Esophagus (tissue), 2 donors: ENCODE measurements at regions not wholly inside any gene's neighbourhood (a gene's known extent, or its start where the extent isn't known, plus 50 kb on each side); places are given as distances from the start of the nearest gene placed in this dataset.

ENCODE experiments used
- H3K27ac ChIP-seq, 2 donors: one replicate each; pipeline ENCODE4 v1.5.1; 2013; ENCODE audit warnings: low read depth in 2 of 2, mild to moderate bottlenecking in 2 of 2, inconsistent platforms in 1 of 2, low read length in 1 of 2, moderate library complexity in 1 of 2
- H3K27me3 ChIP-seq, 2 donors: one replicate each; pipeline ENCODE4 v1.6.1; 2013; ENCODE audit warnings: low read length in 2 of 2, control low read depth in 1 of 2, mild to moderate bottlenecking in 1 of 2; ENCODE audit not compliant: insufficient read depth in 2 of 2, control insufficient read depth in 1 of 2
- H3K36me3 ChIP-seq, 2 donors: one replicate each; pipeline ENCODE4 v1.6.1; 2013; ENCODE audit warnings: low read length in 1 of 2; ENCODE audit not compliant: control insufficient read depth in 2 of 2, insufficient read depth in 2 of 2
- H3K4me1 ChIP-seq, 2 donors: one replicate each; pipeline ENCODE4 v1.6.1; 2013; ENCODE audit warnings: low read length in 1 of 2; ENCODE audit not compliant: control insufficient read depth in 2 of 2, insufficient read depth in 2 of 2
- H3K4me3 ChIP-seq, 2 donors: one replicate each; pipeline ENCODE4 v1.5.1; 2013; ENCODE audit warnings: low read length in 2 of 2, mild to moderate bottlenecking in 2 of 2, low read depth in 1 of 2, moderate library complexity in 1 of 2
- H3K9me3 ChIP-seq, 2 donors: one replicate each; pipeline ENCODE4 v1.6.1; 2013; ENCODE audit warnings: mild to moderate bottlenecking in 2 of 2, low read depth in 1 of 2, low read length in 1 of 2, moderate library complexity in 1 of 2; ENCODE audit not compliant: control insufficient read depth in 2 of 2, insufficient read depth in 1 of 2
- WGBS, 2 donors: extraction: QIAGEN DNeasy Blood & Tissue Kit; methylation state at CpG; one replicate each; pipeline ENCODE4 v1.1.7; 2013; 5-methylcytosine and 5-hydroxymethylcytosine counted together
- donor health status: healthy with polysubstance abuse.
- donor health status: Bipolar disorder and iron deficiency.

DNA sequence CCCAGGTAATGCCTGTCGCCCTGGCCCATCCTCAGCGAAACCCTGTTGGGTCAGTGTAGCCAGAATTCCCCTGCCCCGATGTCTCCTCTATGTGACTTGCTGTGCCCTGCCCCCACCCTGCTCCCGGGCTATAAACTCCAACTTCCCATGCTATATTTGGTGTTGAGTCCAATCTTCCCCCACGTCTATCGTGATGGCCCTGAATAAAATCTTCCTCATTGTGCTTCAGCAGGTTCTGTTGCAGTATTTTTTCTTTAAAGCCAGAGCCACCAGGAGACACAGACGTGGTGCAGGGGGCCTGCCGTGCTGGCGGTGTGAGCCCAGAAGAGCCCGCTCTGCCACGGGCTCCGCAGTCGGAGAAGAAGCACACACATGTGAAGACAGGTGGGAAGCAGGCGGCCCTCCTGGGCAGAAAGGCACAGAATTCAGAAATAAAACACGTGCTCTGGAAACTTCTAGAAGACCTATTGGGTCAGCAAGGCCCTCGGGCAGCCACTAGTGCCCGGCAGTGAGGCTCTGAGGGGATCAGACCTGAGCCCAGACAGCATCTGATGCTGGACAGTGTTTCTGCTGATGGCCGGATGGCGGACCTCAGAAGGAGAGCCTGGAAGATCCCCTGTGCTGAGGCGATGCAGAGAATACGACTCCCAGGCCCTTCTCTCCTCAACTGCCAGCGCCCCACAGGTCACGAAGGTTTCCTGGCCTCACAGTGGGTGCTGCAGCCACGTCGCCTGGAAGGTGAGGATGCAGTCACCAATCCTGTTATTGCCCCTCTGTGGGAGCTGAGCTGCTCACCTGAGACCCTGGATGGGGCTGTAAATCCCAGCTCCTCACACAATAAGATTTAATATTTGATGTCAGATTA is 501.9 kb downstream of the BRD1 start:
- WGBS, 2 donors = 83 to 84% methylated on average over 25 of the region's 25 CpGs

DNA sequence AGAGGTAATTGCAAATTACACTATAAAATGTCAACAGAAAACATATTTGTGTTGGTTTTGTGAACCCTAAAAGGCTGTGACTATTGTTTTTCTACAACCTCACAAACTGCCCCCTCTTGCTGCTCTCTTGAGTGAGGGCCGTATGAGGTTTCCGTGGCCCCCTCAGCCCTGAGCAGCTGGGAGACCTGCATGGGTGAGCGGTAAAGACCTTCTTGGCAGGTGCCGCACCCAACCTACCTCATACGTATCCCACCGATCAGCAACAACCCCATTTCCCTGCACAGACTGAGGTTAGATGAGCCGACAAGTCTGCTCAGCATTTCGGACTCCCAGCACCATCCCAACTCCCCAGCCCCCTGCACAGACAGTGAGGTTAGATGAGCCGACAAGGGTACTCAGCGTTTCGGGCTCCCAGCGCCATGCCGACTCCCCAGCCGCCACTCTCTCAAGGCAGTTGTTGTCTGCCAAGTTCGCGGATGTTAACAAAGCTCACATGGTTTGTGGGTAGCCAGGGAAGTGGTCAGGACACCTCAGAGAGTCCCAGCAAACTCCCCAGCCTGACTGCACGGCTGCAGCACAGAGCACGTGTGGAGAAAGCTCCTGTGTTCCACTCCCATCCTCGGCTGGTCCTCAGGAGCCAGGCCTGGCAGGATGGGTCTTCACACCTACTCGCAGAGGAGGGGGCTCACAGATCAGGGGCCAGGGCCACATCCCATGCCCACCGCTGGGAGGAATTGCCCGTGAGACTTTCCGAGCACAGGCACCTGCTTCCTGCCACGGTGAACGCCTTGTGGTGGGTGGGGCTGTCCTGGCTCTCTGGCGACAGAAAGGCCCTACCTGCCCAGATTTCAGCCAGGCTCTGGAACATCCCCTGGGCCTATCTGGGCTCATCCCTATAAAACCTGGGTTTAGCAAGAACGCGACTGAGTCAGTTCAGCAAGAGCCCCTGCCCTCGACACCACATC is 502.9 kb downstream of the BRD1 start:
- WGBS, 2 donors = 82 to 83% methylated on average over 29 of the region's 29 CpGs
- H3K27ac ChIP-seq = no peak overlapping the region
- H3K4me3 ChIP-seq = no peak overlapping the region
- no peaks in the 10 kb centered on the region for H3K4me1 ChIP-seq
- H3K36me3 ChIP-seq = no peaks in the 10 kb centered on the region
- no peaks in the 10 kb centered on the region for H3K27me3 ChIP-seq
- H3K9me3 ChIP-seq = peaks cover 8 to 9% of the 10 kb centered on the region in 2 donors

More for the DNA sequence above, 501.9 kb downstream of the BRD1 start:
- peaks cover 8 to 9% of the 10 kb centered on the region in 2 donors for H3K9me3 ChIP-seq
- H3K27ac ChIP-seq = no peak overlapping the region
- no peak overlapping the region for H3K4me3 ChIP-seq
- no peaks in the 10 kb centered on the region for H3K4me1 ChIP-seq
- no peaks in the 10 kb centered on the region for H3K36me3 ChIP-seq
- no peaks in the 10 kb centered on the region for H3K27me3 ChIP-seq

DNA sequence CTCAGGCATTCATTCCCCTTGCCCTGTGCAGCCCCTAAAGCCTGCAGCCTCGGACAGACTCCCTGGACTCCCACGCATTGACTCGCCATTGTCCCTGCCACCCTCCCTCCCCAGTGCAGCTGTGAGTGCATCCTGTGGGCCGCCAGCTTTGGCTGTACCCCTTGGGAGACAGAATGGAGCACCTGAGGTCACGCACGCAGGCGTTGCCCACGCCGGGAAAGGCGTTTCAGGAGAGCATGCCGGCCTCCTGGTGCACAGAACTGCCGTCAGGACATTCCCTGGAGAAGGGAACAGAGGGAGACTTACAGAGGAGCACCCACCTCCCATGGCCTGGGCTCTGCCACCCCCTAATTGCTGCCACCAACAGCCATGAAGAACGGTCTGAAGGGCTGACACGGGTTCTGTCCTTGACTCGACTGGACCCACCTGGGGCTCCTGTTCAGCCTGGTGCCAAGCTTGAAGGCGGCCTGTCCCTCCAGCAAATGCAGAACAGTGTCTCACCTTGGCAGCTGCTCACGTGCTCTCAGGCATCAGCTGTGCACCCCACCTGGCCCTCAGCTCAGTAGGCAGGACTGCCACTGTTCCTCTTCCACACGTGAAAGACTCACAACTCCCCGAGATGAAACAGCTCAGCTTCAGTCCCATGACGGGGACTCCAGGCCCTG is 503.8 kb downstream of the BRD1 start:
- peaks cover 7 to 8% of the 10 kb centered on the region in 2 donors for H3K9me3 ChIP-seq
- no peaks in the 10 kb centered on the region for H3K36me3 ChIP-seq
- H3K27ac ChIP-seq = no peak overlapping the region
- no peaks in the 10 kb centered on the region for H3K4me1 ChIP-seq
- H3K4me3 ChIP-seq = no peak overlapping the region
- 75 to 76% methylated on average over 20 of the region's 20 CpGs for WGBS, 2 donors
- H3K27me3 ChIP-seq = no peaks in the 10 kb centered on the region

DNA sequence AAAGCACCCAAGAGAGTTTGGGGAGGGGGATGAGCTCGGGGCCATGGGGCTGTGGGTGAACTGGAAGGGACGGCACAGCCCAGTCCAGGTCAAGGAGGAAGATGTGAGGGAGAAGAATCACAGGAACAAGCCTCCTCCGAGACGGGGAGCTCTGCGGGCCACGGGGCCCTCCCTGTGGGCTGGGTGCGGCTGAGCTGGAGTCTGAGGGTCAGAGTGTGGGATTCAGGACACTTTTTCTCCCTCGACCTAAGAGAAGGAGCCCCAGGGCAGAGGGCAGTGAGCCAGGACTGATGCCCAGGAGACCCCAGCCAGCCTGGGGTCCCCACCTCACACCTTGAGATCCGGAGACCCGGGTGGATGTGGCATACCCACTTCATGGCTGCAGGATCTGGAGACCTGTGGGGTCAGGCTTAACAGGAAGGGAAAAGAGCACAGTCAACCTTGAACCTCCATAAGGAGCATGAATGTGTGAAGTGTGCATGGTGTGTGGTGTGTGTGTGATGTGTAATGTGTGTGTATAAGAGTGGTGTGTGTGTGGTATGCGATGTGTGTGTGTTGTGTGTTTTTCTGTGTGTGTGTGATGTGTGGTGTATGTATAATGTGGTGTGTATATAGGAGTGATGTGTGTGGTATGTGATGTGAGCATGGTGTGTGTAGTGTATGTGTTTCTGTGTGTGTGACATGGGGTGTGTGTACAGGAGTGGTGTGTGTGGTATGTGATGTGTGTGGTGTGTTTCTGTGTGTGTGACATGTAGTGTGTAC is 504.6 kb downstream of the BRD1 start:
- Histone ChIP-seq H3K27me3 (no peaks in the 10 kb centered on the region), H3K27ac (no peak overlapping the region), H3K4me3 (no peak overlapping the region), H3K4me1 (no peaks in the 10 kb centered on the region), H3K9me3 (peaks cover 3 to 6% of the 10 kb centered on the region in 2 donors), H3K36me3 (no peaks in the 10 kb centered on the region)
- WGBS, 2 donors = 70 to 76% methylated on average over 11 of the region's 11 CpGs

DNA sequence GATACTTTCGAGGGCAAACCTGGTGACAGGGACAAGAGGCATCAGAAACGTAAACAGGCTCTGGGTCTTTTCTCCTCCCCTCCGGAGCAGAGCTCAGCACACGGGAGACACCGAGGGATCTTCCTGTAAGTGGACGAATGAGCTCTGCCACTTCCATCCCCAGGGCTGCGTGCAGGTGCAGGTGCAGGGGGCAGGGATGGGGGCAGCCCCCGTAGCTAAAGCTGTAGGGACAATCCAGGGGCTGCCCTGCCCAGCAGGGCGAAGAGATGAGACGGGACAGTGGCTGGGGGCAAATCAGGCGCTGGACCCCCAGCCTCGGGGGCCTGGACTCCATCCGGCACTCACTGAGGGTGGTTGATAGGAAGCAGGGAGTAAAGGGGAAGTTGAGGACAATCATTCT is 505.4 kb downstream of the BRD1 start:
- H3K27me3 ChIP-seq = no peaks in the 10 kb centered on the region
- H3K9me3 ChIP-seq = no peaks in the 10 kb centered on the region
- no peak overlapping the region for H3K27ac ChIP-seq
- 65 to 69% methylated on average over 13 of the region's 13 CpGs for WGBS, 2 donors
- H3K36me3 ChIP-seq = no peaks in the 10 kb centered on the region
- H3K4me3 ChIP-seq = no peak overlapping the region
- H3K4me1 ChIP-seq = no peaks in the 10 kb centered on the region

DNA sequence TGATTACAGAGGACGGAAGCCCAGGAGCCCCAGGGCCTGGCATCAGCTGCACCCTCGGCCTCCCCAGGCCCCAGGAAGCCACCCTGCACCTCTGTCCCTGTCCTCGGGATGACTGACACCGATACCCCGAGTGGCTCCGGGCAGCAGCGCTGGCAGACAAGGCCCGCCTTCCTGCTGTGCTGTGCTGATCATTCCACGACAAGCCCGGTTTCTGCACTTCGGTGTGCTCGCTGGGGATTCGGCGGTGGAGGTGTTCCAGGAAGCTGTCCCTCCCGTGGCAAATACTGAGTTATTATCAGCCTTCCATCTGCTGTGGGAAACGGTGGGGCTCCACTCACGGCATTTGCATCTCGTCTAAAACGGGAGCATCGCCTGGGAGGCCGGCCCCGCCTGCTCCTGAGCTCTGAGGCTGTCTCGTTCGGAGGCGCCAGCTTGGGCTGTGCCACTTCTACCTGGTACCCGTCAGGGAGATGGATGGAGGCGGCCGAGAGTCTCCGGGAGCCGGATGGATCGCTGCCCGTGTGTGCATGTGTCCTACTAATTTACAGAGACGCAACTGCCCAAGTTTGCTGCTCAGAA is 506.1 kb downstream of the BRD1 start:
- H3K4me3 ChIP-seq = no peak overlapping the region
- H3K36me3 ChIP-seq = no peaks in the 10 kb centered on the region
- no peaks in the 10 kb centered on the region for H3K27me3 ChIP-seq
- no peaks in the 10 kb centered on the region for H3K9me3 ChIP-seq
- 73 to 75% methylated on average over 33 of the region's 33 CpGs for WGBS, 2 donors
- H3K4me1 ChIP-seq = no peaks in the 10 kb centered on the region
- H3K27ac ChIP-seq = no peak overlapping the region

DNA sequence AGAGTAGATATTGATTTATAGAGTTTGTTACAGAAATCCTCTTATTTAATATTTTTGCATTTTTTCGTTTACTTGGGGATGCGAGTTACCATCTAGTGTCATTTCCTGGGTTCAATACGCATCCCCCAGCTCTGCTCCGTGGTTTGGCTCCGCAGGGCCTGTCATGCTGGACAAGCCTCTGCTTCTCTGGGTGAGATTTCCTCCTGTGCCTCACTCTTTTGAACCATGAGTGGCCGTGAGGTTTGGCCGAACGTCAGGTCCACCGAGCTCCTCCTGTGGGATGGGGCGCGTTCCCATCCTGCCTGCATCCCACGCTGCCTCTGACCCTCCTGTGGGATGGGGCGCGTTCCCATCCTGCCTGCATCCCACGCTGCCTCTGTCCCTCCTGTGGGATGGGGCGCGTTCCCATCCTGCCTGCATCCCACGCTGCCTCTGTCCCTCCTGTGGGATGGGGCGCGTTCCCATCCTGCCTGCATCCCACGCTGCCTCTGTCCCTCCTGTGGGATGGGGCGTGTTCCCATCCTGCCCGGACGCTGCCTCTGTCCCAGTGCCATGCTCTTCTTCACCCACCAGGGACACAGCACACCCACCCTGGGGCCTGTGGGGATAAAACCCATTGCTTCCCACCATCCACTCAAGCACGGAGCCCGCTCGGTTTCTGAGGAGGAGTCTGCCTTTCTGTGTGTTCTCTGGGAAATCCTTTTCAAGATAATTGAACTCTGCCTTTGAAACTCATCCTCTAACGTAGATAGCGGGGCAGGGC is 506.8 kb downstream of the BRD1 start:
- H3K9me3 ChIP-seq = no peaks in the 10 kb centered on the region
- H3K4me1 ChIP-seq = no peaks in the 10 kb centered on the region
- no peak overlapping the region for H3K27ac ChIP-seq
- no peak overlapping the region for H3K4me3 ChIP-seq
- H3K36me3 ChIP-seq = no peaks in the 10 kb centered on the region
- no peaks in the 10 kb centered on the region for H3K27me3 ChIP-seq
- 78 to 80% methylated on average over 23 to 26 of the region's 29 CpGs for WGBS, 2 donors

DNA sequence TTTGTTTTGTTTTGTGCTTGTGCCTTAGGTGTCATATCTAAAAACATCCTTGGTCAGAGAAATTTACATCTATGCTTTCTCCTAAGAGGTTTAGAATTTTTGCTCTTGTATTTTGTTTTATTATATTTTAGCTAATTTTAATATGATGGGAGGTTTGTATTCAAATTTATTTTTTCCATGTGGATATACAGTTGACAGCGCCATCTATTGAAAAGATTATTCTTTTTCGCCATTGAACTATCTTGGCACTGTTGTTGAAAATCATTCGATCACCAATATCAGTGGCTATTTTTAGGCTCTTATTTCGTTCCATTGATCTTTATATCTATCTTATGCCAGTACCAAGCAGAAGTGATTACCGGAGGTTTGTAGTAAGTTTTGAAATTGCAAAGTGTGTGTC is 510.3 kb downstream of the BRD1 start:
- H3K9me3 ChIP-seq = no peaks in the 10 kb centered on the region
- no peak overlapping the region for H3K4me3 ChIP-seq
- no peaks in the 10 kb centered on the region for H3K4me1 ChIP-seq
- no peak overlapping the region for H3K27ac ChIP-seq
- H3K36me3 ChIP-seq = no peaks in the 10 kb centered on the region
- no peaks in the 10 kb centered on the region for H3K27me3 ChIP-seq
- WGBS, 2 donors = 44 to 51% methylated on average over 5 of the region's 5 CpGs
